ENCODE measurements at regions not wholly inside any gene's neighbourhood (a gene's known extent, or its start where the extent isn't known, plus 50 kb on each side); places are given as distances from the start of the nearest gene placed in this dataset.

DNA sequence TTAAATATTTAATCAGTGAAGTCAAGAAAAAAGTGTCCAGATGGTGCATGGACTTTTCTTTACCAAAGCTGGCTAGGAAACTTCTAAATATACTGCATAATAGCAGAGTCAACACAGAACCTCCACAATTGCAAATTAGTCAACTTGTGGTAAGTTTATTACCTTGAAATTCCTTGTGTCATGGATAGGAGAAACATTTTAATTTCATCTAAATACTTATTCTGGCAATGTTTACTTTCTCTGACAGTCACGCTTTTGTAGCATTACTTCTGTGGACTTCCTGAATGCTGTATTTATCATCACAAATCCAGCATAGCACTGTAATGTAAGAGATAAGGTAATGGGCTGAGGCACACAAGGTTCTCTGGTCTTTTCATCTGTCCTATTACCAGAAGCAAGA lies 2266.1 kb downstream of the PCDH7 start:
- FAIRE-seq, result no peak
- CTCF ChIA-PET (ENCODE audit: partially characterized antibody), result no interaction called here
- POLR2A ChIA-PET (ENCODE audit: partially characterized antibody), result no interaction called here

More for the DNA sequence above, 2266.1 kb downstream of the PCDH7 start:
- H2AK5ac ChIP-seq (ENCODE audit: low read depth, low read length), result no peak overlapping the region
- H3K4me1 ChIP-seq (replicated peaks in 1 of 4; ENCODE audit: control insufficient read depth in 3 of 4, insufficient read depth in 4 of 4, low read length in 3 of 4), result no peaks in the 10 kb centered on the region
- TF ChIP-seq, protein P1, sequence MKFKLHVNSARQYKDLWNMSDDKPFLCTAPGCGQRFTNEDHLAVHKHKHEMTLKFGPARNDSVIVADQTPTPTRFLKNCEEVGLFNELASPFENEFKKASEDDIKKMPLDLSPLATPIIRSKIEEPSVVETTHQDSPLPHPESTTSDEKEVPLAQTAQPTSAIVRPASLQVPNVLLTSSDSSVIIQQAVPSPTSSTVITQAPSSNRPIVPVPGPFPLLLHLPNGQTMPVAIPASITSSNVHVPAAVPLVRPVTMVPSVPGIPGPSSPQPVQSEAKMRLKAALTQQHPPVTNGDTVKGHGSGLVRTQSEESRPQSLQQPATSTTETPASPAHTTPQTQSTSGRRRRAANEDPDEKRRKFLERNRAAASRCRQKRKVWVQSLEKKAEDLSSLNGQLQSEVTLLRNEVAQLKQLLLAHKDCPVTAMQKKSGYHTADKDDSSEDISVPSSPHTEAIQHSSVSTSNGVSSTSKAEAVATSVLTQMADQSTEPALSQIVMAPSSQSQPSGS (IDR thresholded peaks at IDR 0.05; ENCODE audit: low read length), result no peak
- TF ChIP-seq PHF8 (conservative IDR thresholded peaks at IDR 0.05; ENCODE audit: low read depth, low read length), result no peak
- no peak for TF ChIP-seq ZNF274 (IDR thresholded peaks at IDR 0.05; ENCODE audit: borderline replicate concordance, extremely low read depth, low read length)
- H2BK15ac ChIP-seq (ENCODE audit: low read length), result no peak overlapping the region
- H3K27ac ChIP-seq (ENCODE audit: low read depth, low read length), result no peak overlapping the region
- H3K79me2 ChIP-seq (ENCODE audit: control insufficient read depth in 1 of 2, insufficient read depth in 2 of 2, low read length in 2 of 2), result no peaks in the 10 kb centered on the region
- no peak overlapping the region for H2BK120ac ChIP-seq (replicated peaks; ENCODE audit: low read depth, low read length)
- no peak overlapping the region for H3K14ac ChIP-seq (ENCODE audit: insufficient read length)
- H2BK5ac ChIP-seq (ENCODE audit: low read depth, low read length), result no peak overlapping the region
- H3K27me3 ChIP-seq (replicated peaks in 1 of 4; ENCODE audit: control insufficient read depth in 3 of 4, extremely low read depth in 1 of 4, insufficient read depth in 3 of 4, low read length in 3 of 4), result no peaks in the 10 kb centered on the region
- no peak overlapping the region for H2BK20ac ChIP-seq (ENCODE audit: low read length)
- H3K4ac ChIP-seq (replicated peaks; ENCODE audit: insufficient read length, low read depth, low read length), result no peak overlapping the region
- no peaks in the 10 kb centered on the region for H3K9me3 ChIP-seq (ENCODE audit: insufficient read depth in 2 of 2, low read depth in 1 of 2, low read length in 1 of 2)
- H3K4me3 ChIP-seq (ENCODE audit: extremely low read depth in 1 of 4, insufficient read depth in 2 of 4, low read depth in 3 of 4, low read length in 4 of 4), result no peak overlapping the region
- no peak overlapping the region for H2AFZ ChIP-seq (ENCODE audit: low read length)
- DNase-seq (ENCODE audit: low read depth in 1 of 2, low spot score in 2 of 2), result no peak
- H3K56ac ChIP-seq (replicated peaks; ENCODE audit: insufficient read length, low read depth, low read length), result no peak overlapping the region
- H4K8ac ChIP-seq (ENCODE audit: extremely low read depth, insufficient read depth, low read length), result no peak overlapping the region
- no peak overlapping the region for H3K18ac ChIP-seq (ENCODE audit: extremely low read depth, low read length)
- no peaks in the 10 kb centered on the region for H3K36me3 ChIP-seq (ENCODE audit: control insufficient read depth in 2 of 4, insufficient read depth in 4 of 4, low read length in 3 of 4)
- no peak overlapping the region for H3K23ac ChIP-seq (ENCODE audit: insufficient read length)
- no peaks in the 10 kb centered on the region for H3K79me1 ChIP-seq (ENCODE audit: low read depth, low read length)
- no peak overlapping the region for H4K5ac ChIP-seq (ENCODE audit: insufficient read length, low read depth, low read length)
- H3K4me2 ChIP-seq (ENCODE audit: insufficient read depth in 1 of 2, low read depth in 2 of 2, low read length in 2 of 2), result no peak overlapping the region
- H4K20me1 ChIP-seq (replicated peaks in 1 of 2; ENCODE audit: control insufficient read depth in 1 of 2, insufficient read depth in 2 of 2, low read length in 2 of 2), result no peaks in the 10 kb centered on the region
- H4K91ac ChIP-seq (replicated peaks; ENCODE audit: insufficient read length, low read length), result no peak overlapping the region
- H3K9ac ChIP-seq (replicated peaks in 1 of 4; ENCODE audit: extremely low read depth in 1 of 4, low read depth in 3 of 4, low read length in 3 of 4), result no peak overlapping the region
- no peaks in the 10 kb centered on the region for H3K23me2 ChIP-seq (ENCODE audit: low read depth, low read length)
- WGBS, 2 experiments (ENCODE audit: extremely low coverage in 1 of 2, insufficient coverage in 1 of 2, insufficient read length in 1 of 2, insufficient replicate concordance in 2 of 2, low coverage in 1 of 2, low lambda C conversion rate in 2 of 2, missing lambda C conversion rate in 1 of 2), result 95% methylated on average over 1 of the region's 1 CpG; no CpG with 5 or more reads in 1 of the 2 experiments
- no peak overlapping the region for H2BK12ac ChIP-seq (ENCODE audit: low read depth, low read length)
